GM21390 (cell line): ENCODE measurements at regions not wholly inside any gene's neighbourhood (a gene's known extent, or its start where the extent isn't known, plus 50 kb on each side); places are given as distances from the start of the nearest gene placed in this dataset.
"Not testable (repeated sequence)": the region's sequence is repeated elsewhere in the genome, so short reads cannot be mapped to it uniquely, and the experiment has no call there.

ENCODE experiments used
- ATAC-seq: cut with Tn5 transposase; IDR thresholded peaks from one replicate; pipeline ENCODE4 v1.9.1; 2021; ENCODE audit not compliant: unreplicated experiment

GRCh38 chr14:71752111-71752738, 180.0 kb upstream of the RGS6 start:
- ATAC-seq = no peak

- no peak for ATAC-seq
Observed at GRCh38 chr14:71753126-71753830, 179.0 kb upstream of the RGS6 start.

DNA sequence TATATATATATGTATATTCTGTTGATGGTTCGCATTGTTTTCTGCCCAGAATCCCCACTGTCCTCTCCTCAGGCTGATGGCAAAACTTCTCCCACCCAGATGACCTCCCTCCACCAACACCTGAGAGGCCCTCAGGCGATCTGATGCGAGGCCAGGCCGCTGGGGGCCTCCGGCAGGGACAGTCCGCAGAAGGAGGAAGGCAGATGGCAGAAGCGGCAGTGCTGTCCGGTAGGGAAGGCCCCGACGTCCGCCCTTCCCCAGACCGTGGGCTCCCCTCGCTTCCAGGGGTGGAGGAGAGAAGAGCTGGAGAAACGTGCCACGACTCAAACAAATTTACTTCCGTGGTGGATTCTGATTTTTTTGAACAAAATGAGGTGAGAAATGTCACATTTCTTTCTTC, 178.3 kb upstream of the RGS6 start:
- ATAC-seq = no peak

DNA sequence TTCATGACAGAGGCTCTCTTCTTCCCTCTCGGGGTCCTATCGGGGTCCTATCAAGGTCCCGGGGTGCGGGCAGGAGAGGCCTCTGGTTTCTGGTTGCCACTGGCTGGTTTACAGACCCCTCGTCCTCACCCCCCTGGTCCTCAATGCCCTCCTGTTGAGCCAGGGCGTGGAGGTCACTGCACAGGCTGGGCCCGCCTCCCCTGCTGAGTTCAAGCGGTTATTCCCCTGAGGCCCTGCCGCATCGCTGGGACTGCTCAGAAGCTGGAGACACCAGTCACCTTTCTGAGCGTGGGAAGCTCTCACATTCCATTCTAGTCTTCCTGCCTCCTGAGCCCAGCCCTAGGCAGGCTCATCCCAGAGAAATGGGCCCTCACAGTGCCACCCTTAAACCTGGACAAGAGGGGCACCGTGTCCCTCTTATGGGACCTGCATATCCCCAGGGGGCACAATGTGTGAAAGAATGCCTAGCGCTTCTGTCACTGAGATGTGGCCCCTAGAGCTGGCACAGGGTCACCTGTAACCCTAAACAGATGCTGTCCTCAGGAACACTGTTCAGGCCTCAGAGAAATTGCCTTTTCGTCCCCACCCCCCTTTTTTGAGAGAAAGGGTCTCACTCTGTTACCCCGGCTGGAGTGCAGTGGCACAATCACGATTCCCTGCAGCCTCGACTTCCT, 177.7 kb upstream of the RGS6 start:
- ATAC-seq = no peak

- ATAC-seq = no peak
Observed at GRCh38 chr14:71758229-71758951, 173.8 kb upstream of the RGS6 start.

DNA sequence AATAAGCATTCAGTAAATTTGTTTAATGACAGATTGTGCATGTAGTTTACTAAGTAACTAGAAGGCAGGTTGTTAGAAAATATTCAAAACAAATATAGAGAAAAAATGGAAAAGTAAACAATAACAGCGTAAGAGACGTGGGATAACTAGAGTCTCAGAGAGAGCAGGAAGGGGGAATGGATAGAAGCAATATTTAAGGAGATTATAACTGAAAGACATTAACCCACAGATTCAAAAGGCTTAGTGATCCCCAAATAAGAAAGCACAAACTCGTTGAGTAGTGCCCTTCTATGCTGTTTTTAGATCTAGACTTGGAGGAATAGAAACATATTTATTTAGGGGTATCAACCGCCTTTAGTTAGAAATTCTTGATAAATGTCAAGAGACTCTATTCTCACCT, 169.7 kb upstream of the RGS6 start:
- no peak for ATAC-seq

GRCh38 chr14:71764701-71765382, 167.4 kb upstream of the RGS6 start:
- no peak for ATAC-seq

GRCh38 chr14:71765505-71765904, 166.7 kb upstream of the RGS6 start:
- no peak for ATAC-seq

DNA sequence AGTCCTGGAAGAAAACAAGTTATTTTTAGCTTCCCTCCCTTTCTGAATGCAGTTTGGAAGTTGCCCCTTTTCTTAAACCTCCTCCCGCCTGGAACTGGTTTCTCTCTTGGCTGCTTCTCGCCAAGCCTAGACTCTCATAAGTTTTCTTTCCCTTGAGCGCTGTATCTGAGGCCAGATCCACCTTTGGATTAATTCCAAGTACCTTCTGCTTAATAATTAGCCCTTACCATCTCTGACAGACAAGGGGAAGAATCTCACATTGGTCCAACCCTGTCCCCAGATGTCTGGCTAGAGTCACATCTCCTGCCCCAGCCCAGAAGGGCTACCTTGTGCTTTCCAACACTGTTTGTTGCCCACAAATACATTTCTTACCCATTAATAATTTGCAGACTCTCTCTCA, 161.8 kb upstream of the RGS6 start:
- no peak for ATAC-seq

GRCh38 chr14:71771421-71771820, 160.8 kb upstream of the RGS6 start:
- not testable (repeated sequence) for ATAC-seq

GRCh38 chr14:71771996-71772395, 160.2 kb upstream of the RGS6 start:
- ATAC-seq = not testable (repeated sequence)

DNA sequence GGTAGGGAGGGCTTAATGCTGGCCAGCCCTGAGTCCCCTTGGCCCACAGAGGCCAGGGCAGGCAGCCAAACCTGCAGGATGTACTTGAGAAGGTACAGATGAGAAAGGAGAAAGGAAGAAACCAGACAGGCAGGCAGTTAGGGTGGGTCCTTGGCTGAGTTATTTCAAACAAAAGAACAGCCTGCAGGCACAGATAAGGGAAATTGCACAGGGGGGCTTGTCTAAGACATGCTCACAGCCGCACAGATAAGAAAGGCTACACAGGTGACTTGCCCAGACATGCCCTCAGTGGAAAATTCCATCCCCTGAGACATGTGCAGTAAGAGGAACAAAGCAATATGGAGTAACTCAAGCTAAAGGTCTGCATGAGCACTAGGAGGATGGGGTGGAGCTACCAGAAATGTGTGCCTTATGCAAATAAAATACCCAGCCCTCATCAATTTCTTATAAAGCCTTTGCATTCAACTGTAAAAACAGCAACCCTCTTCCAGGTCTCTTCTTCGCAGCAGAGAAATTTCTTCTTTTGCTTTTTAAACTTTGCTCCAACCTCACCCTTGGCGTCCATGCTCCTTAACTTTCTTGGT, 158.2 kb upstream of the RGS6 start:
- no peak for ATAC-seq

GRCh38 chr14:71776471-71777360, 155.5 kb upstream of the RGS6 start:
- ATAC-seq = no peak

GRCh38 chr14:71780075-71780474, 152.2 kb upstream of the RGS6 start:
- no peak for ATAC-seq

GRCh38 chr14:71780822-71781221, 151.4 kb upstream of the RGS6 start:
- no peak for ATAC-seq

- no peak for ATAC-seq
Observed at GRCh38 chr14:71783088-71783487, 149.1 kb upstream of the RGS6 start.

GRCh38 chr14:71783786-71784185, 148.4 kb upstream of the RGS6 start:
- no peak for ATAC-seq

DNA sequence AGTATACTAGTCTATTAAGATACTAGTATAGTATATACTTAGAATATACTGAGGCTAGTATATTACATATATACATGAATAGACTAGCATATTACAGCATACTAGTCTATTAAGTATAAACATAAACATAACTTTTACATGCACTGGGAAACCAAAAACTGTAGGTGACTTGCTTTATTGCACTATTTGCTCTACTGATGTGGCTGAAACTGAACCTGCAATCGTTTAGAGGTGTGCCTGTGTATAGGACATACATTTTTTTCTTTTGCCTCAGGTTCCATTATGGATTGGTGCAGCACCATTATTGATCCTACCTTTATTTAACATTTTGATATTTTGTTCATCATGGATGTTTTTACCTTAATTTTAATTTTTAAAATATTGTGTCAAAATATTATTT, 143.2 kb upstream of the RGS6 start:
- no peak for ATAC-seq

GRCh38 chr14:71799841-71800240, 132.4 kb upstream of the RGS6 start:
- no peak for ATAC-seq

DNA sequence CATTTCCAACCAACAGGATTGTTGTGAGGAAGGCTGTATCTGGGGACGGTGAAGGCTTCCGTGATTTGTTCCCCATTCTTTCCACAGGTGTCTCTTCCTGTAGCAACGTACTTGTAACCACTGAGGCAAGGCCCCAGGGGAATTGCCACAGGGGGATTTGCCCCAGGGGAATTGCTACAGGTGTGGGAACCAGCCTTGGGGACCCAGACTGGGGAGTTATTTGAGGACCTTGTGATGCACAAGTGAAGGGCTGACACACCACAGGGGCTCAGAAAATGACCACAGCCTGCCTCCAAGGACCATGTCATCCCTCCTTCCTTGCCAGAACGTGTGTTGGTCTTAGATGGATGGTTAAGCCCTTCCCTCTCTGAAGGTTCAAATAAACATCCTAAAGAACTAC, 131.4 kb upstream of the RGS6 start:
- ATAC-seq = no peak
